AG09309 (cell line): ENCODE measurements at regions not wholly inside any gene's neighbourhood (a gene's known extent, or its start where the extent isn't known, plus 50 kb on each side); places are given as distances from the start of the nearest gene placed in this dataset.

ENCODE experiments used
- DNase-seq: peaks from one replicate; pipeline ENCODE4 v3.0.0-alpha.2; 2010; ENCODE audit warnings: low read depth
- H3K4me3 ChIP-seq: 2 replicates; pipeline ENCODE4 v1.5.1; 2011; ENCODE audit warnings: mild to moderate bottlenecking, low read depth, low read length, moderate library complexity; ENCODE audit not compliant: control insufficient read depth
- TF ChIP-seq, protein P1 (sequence below): IDR thresholded peaks from 2 replicates; pipeline ENCODE4 v1.5.1; 2011; ENCODE audit warnings: mild to moderate bottlenecking, low read depth, low read length, inconsistent platforms; ENCODE audit not compliant: insufficient read depth, control insufficient read depth; ENCODE audit errors: missing control alignments

DNA sequence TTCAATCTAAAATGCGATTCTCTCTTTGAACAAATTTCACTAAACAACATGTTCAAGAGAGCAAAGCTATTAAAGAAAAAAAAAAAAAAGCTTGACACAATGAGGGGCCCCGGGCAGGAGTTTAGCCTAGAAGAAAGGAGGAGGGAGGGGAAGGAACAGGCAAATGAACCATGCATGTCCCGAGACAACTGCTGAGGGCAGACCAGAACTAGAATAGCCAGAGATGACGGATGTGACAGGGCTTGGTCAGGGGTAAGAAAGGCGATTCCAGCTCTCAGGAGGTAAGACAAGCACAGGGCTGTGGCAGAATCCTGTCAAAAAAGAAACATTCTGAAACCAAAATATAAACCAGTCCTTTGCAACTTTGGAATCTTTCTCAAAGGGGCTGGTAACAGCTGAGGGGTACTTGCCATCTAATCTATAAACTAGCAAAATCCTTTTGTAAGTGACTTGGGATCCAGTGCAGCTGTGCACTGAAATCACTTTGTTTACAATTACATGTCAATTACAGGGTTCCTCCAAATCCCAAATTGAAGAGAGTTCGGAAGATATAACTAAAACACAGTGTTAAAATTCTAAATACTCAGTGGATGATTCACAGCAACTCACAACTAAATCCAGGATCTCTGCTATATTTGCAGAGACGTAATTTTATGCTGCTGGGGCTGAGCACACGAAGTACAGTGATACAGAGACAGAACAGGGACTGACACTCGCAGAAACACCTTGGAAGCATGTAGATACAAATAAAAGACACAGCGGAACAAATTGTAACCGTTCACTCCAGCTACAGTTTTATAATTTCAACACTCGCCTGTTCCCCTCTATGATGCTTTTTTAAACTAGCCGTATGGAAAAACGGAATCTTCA is 567.4 kb upstream of the ZFHX3 start:
- TF ChIP-seq, protein P1, sequence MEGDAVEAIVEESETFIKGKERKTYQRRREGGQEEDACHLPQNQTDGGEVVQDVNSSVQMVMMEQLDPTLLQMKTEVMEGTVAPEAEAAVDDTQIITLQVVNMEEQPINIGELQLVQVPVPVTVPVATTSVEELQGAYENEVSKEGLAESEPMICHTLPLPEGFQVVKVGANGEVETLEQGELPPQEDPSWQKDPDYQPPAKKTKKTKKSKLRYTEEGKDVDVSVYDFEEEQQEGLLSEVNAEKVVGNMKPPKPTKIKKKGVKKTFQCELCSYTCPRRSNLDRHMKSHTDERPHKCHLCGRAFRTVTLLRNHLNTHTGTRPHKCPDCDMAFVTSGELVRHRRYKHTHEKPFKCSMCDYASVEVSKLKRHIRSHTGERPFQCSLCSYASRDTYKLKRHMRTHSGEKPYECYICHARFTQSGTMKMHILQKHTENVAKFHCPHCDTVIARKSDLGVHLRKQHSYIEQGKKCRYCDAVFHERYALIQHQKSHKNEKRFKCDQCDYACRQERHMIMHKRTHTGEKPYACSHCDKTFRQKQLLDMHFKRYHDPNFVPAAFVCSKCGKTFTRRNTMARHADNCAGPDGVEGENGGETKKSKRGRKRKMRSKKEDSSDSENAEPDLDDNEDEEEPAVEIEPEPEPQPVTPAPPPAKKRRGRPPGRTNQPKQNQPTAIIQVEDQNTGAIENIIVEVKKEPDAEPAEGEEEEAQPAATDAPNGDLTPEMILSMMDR = no peak
- DNase-seq = no peak
- no peak overlapping the region for H3K4me3 ChIP-seq

DNA sequence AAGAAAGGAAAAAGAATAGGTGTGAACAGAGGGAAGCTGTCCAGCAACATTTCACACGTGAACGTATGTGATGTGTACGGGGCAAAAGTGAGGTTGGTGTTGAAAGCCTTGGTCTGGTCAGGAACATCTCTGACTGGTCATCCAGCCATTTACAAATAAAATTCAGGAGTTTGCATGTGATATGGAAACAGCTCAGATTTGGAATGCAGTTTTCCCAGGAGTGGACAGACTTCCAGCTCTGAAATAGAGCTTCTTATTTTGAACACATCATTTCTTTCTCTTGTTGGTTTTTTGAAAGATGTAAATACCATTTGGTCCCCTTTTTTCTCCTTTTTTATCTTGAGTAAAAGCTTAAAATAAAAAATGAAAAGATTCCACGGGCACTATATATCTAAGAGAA is 566.2 kb upstream of the ZFHX3 start:
- TF ChIP-seq, protein P1 = no peak
- no peak for DNase-seq
- H3K4me3 ChIP-seq = no peak overlapping the region

DNA sequence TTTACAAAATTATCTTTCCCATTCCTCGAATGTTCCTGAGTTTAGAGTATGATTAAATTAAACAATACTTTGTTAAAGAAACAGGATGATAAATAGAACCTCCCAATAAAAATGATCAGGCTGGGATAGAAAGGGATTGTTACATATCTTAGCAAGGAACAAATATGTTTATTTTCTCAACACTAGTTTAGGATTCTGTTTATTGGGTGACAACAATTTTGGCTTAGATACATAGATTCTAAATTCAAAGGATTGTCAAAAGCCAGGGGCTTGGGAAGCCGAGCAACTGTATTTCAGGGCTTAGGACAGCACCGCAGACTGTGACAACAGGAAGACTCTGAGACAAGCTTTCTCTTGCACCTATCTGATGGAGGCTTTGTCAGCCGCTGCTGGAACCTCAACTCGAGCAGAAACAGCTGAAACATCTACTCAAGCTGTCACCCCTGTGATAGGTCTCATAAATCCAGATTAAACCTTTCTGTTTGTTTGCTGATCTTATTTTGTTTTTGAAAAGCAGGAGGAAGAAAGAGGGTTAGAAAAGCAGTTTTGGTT is 562.8 kb upstream of the ZFHX3 start:
- TF ChIP-seq, protein P1 = no peak
- H3K4me3 ChIP-seq = no peak overlapping the region
- DNase-seq = no peak

DNA sequence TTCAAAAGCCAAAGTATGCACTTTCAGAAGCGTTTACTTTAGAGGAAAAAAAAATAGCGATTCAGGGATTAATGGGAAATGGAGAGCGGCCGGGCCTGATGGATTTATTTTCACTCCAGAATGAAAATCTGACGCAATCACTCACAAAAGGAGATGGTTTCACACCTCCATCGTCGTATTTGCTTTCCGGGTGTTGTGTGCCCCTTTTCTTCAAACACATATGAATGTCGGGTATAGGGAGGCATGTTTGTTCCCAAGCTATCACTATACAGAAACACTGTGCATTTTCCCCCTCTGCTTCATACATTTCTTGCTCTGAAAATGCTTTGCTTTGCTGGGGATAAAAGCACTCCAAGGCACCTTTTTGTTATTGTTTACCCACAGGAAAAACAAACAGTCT is 562.2 kb upstream of the ZFHX3 start:
- no peak overlapping the region for H3K4me3 ChIP-seq
- TF ChIP-seq, protein P1 = no peak
- DNase-seq = no peak

DNA sequence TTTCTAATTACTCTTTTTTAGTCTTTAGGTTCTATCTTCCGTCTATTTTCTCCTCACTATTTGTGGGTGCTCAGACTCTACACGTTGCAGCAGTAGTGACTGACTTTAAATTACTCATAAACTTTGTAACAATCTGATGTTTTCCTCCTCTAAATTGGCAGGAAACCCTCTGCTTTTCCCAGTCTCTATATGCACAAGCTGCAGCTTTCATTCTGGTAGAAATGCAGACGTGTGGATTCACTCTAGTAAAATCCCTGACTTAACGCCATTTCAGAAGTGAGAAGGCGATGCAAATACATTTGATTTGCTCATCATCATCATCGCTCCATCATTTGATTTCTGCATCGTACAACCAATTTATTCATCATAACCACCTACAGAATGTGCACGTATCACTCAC is 561.0 kb upstream of the ZFHX3 start:
- H3K4me3 ChIP-seq = no peak overlapping the region
- DNase-seq = no peak
- TF ChIP-seq, protein P1 = no peak

DNA sequence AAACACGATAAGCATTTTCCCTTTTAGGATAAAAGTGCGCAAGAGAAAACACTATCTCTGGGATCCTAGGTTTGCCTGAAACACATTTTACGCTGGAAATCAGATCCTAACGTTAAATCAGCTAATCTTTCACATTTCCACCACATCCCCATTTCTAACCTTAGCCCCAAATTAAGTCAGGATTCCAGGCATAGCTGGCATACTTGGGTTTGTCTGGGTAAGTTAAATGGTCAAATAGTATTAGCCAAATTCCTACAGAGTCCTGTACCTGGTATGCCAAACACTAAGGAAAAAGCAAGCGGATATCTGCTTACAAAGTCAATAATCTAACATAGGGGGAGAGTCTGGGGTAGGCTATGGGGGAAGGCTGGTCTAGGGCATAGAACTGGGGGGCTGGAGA is 557.4 kb upstream of the ZFHX3 start:
- no peak for DNase-seq
- H3K4me3 ChIP-seq = no peak overlapping the region
- TF ChIP-seq, protein P1 = no peak
